Calu3 (cell line): ENCODE measurements at regions not wholly inside any gene's neighbourhood (a gene's known extent, or its start where the extent isn't known, plus 50 kb on each side); places are given as distances from the start of the nearest gene placed in this dataset.
"Not testable (repeated sequence)": the region's sequence is repeated elsewhere in the genome, so short reads cannot be mapped to it uniquely, and the experiment has no call there.

Source experiments
- BruUV-seq: library from RNA; stranded (reverse); fragments of 400-500 nt; replicated peaks from 2 replicates; lab custom pipeline; 2021; lab: Mats Ljungman, UMichigan
- CTCF ChIA-PET: fragments of 300-600 bp; sonication (Branson Sonifier 250); formaldehyde crosslinking; loops from one replicate; lab custom pipeline; 2022; ENCODE audit warnings: antibody characterized with exemption; lab: Charles Lee
- DNase-seq: peaks from one replicate; pipeline ENCODE4 v3.0.0; 2022
- H3K27ac Mint-ChIP-seq: one replicate; pipeline ENCODE4 v1.8.0; 2022; ENCODE audit warnings: mixed read lengths; ENCODE audit not compliant: unreplicated experiment
- H3K27me3 Mint-ChIP-seq: one replicate; pipeline ENCODE4 v1.8.0; 2022; ENCODE audit warnings: mixed read lengths; ENCODE audit not compliant: unreplicated experiment
- H3K36me3 Mint-ChIP-seq: one replicate; pipeline ENCODE4 v1.8.0; 2022; ENCODE audit warnings: mild to moderate bottlenecking, moderate library complexity, mixed read lengths; ENCODE audit not compliant: insufficient read depth, unreplicated experiment
- H3K4me1 Mint-ChIP-seq: one replicate; pipeline ENCODE4 v1.8.0; 2022; ENCODE audit warnings: mild to moderate bottlenecking, low read depth, mixed read lengths; ENCODE audit not compliant: unreplicated experiment
- H3K4me3 Mint-ChIP-seq: one replicate; pipeline ENCODE4 v1.8.0; 2022; ENCODE audit warnings: mild to moderate bottlenecking, low read depth, moderate library complexity, mixed read lengths; ENCODE audit not compliant: unreplicated experiment
- H3K9me3 Mint-ChIP-seq: one replicate; pipeline ENCODE4 v1.8.0; 2022; ENCODE audit warnings: low read depth, mixed read lengths; ENCODE audit not compliant: unreplicated experiment
- CTCF ChIP-seq: fragments of 200-600 bp; IDR thresholded peaks from one replicate; pipeline ENCODE4 v1.8.0; 2022; ENCODE audit warnings: antibody characterized with exemption; ENCODE audit not compliant: unreplicated experiment
- intact Hi-C: fragments of 100-400 bp; cut with micrococcal nuclease; formaldehyde crosslinking; loops from one replicate; pipeline ENCODE4 v1.10.0; 2022; ENCODE audit not compliant: unreplicated experiment

- Mint-ChIP-seq H3K27me3 (peaks cover 23% of the 10 kb centered on the region), H3K4me1 (no peaks in the 10 kb centered on the region), H3K4me3 (no peak overlapping the region), H3K36me3 (no peaks in the 10 kb centered on the region), H3K27ac (no peak overlapping the region), H3K9me3 (peaks cover 5% of the 10 kb centered on the region)
- DNase-seq = peak; percentile 59
- intact Hi-C loops = loop anchor here (5.0 kb wide), 3 partner anchors 125 to 260 kb away; no protein-coding TSS in a partner anchor
- TF ChIP-seq CTCF = peak; percentile 59
- no TSS peak for BruUV-seq
- CTCF ChIA-PET = interaction anchor here (0.6 to 0.8 kb wide), 5 partner anchors 29 to 262 kb away, joined by 3 read pairs; partner anchors contain the start of gene PANX1
These were observed 71.5 kb upstream of the VSTM5 start for GRCh38 chr11:93921695-93922468.

- Mint-ChIP-seq H3K4me3 (no peak overlapping the region), H3K36me3 (no peaks in the 10 kb centered on the region), H3K27ac (no peak overlapping the region), H3K4me1 (no peaks in the 10 kb centered on the region), H3K27me3 (peaks cover 23% of the 10 kb centered on the region), H3K9me3 (peaks cover 5% of the 10 kb centered on the region)
- intact Hi-C loops = loop anchor here (5.0 kb wide), 3 partner anchors 124 to 259 kb away; no protein-coding TSS in a partner anchor
- TF ChIP-seq CTCF = no peak
- no TSS peak for BruUV-seq
- DNase-seq = no peak
- CTCF ChIA-PET = interaction anchor here (0.6 kb wide), 1 partner anchor 30 kb away, joined by 3 read pairs; no protein-coding TSS in a partner anchor
These were observed 72.4 kb upstream of the VSTM5 start for GRCh38 chr11:93922830-93923229.

- H3K27me3 Mint-ChIP-seq, H3K4me1 Mint-ChIP-seq, BruUV-seq, intact Hi-C loops, H3K4me3 Mint-ChIP-seq, CTCF ChIA-PET, H3K9me3 Mint-ChIP-seq, DNase-seq, H3K36me3 Mint-ChIP-seq, H3K27ac Mint-ChIP-seq: not testable (repeated sequence)
These were observed 75.7 kb upstream of the VSTM5 start for GRCh38 chr11:93926099-93926498.

GRCh38 chr11:93929407-93929806 is 79.0 kb upstream of the VSTM5 start:
- no peak for TF ChIP-seq CTCF
- no peaks in the 10 kb centered on the region for H3K4me1 Mint-ChIP-seq
- H3K27me3 Mint-ChIP-seq = peaks cover 12% of the 10 kb centered on the region
- peaks cover 5% of the 10 kb centered on the region for H3K9me3 Mint-ChIP-seq
- intact Hi-C loops = no loop called here
- CTCF ChIA-PET = no interaction called here
- BruUV-seq = no TSS peak
- no peak for DNase-seq
- H3K4me3 Mint-ChIP-seq = no peak overlapping the region
- no peaks in the 10 kb centered on the region for H3K36me3 Mint-ChIP-seq
- no peak overlapping the region for H3K27ac Mint-ChIP-seq

GRCh38 chr11:93933230-93933629 is 82.8 kb upstream of the VSTM5 start:
- no peak overlapping the region for H3K27ac Mint-ChIP-seq
- no peak for TF ChIP-seq CTCF
- H3K4me1 Mint-ChIP-seq = no peaks in the 10 kb centered on the region
- peaks cover 32% of the 10 kb centered on the region for H3K27me3 Mint-ChIP-seq
- H3K9me3 Mint-ChIP-seq = no peaks in the 10 kb centered on the region
- no peaks in the 10 kb centered on the region for H3K36me3 Mint-ChIP-seq
- no TSS peak for BruUV-seq
- CTCF ChIA-PET = no interaction called here
- DNase-seq = no peak
- intact Hi-C loops = no loop called here
- no peak overlapping the region for H3K4me3 Mint-ChIP-seq
